Cardiac muscle cell (in vitro differentiated cells and primary cell): ENCODE measurements at regions not wholly inside any gene's neighbourhood (a gene's known extent, or its start where the extent isn't known, plus 50 kb on each side); places are given as distances from the start of the nearest gene placed in this dataset.

Experiments
- DNase-seq, 2 donors: peaks; one replicate each; pipeline versions ENCODE4 v3.0.0 to v3.0.0-alpha.2; 2010 to 2017; ENCODE audit warnings: low read depth in 1 of 2, low spot score in 1 of 2
- H3K27ac ChIP-seq: fragments of 200-600 bp; sonication (generic); 2 replicates; pipeline ENCODE4 v1.5.1; 2016
- H3K27me3 ChIP-seq: fragments of 200-600 bp; sonication (generic); 2 replicates; pipeline ENCODE4 v1.6.0; 2016; ENCODE audit warnings: control low read depth
- H3K36me3 ChIP-seq: fragments of 200-600 bp; sonication (generic); 2 replicates; pipeline ENCODE4 v1.5.1; 2016; ENCODE audit warnings: control low read depth
- H3K4me1 ChIP-seq: fragments of 200-600 bp; sonication (generic); 2 replicates; pipeline ENCODE4 v1.8.1; 2017; ENCODE audit warnings: low read depth, mild to moderate bottlenecking, mixed run types
- H3K4me3 ChIP-seq: fragments of 200-600 bp; sonication (generic); 2 replicates; pipeline ENCODE4 v1.5.1; 2016; ENCODE audit warnings: mild to moderate bottlenecking
- H3K9me3 ChIP-seq: fragments of 200-600 bp; sonication (generic); 2 replicates; pipeline ENCODE4 v1.5.1; 2017; ENCODE audit warnings: low read depth, mild to moderate bottlenecking, control low read depth
- TF ChIP-seq, protein P1 (sequence below): IDR thresholded peaks from 2 replicates; pipeline ENCODE4 v1.5.1; 2012; ENCODE audit warnings: low read depth, mild to moderate bottlenecking, low read length

DNA sequence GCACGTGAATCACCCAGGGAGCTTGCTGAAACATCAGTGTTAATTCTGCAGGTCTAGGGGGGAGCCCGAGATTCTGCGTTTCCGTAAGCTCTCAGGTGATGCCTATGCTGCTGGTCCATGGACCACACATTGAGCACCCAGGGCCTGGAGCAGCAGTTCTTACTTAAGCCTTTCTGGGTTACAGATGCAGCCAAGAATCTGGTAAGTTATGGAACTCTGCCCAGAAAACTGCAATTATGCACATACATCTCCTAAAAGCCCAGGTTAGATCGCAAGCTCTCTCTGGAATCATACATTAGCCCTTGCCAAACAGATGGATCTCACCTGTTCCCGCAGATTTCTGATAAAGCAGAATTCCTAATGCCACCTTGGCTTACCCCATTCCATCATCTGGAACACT is 265.9 kb upstream of the SALL1 start:
- H3K27ac ChIP-seq: no peak overlapping the region
- H3K4me3 ChIP-seq: no peak overlapping the region
- H3K27me3 ChIP-seq: no peaks in the 10 kb centered on the region
- TF ChIP-seq, protein P1, sequence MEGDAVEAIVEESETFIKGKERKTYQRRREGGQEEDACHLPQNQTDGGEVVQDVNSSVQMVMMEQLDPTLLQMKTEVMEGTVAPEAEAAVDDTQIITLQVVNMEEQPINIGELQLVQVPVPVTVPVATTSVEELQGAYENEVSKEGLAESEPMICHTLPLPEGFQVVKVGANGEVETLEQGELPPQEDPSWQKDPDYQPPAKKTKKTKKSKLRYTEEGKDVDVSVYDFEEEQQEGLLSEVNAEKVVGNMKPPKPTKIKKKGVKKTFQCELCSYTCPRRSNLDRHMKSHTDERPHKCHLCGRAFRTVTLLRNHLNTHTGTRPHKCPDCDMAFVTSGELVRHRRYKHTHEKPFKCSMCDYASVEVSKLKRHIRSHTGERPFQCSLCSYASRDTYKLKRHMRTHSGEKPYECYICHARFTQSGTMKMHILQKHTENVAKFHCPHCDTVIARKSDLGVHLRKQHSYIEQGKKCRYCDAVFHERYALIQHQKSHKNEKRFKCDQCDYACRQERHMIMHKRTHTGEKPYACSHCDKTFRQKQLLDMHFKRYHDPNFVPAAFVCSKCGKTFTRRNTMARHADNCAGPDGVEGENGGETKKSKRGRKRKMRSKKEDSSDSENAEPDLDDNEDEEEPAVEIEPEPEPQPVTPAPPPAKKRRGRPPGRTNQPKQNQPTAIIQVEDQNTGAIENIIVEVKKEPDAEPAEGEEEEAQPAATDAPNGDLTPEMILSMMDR: no peak
- H3K36me3 ChIP-seq: no peaks in the 10 kb centered on the region
- DNase-seq: peak in 1 of 2 donors; percentile 53
- peaks cover 5% of the 10 kb centered on the region for H3K4me1 ChIP-seq
- no peaks in the 10 kb centered on the region for H3K9me3 ChIP-seq

- Histone ChIP-seq H3K9me3 (no peaks in the 10 kb centered on the region), H3K27me3 (no peaks in the 10 kb centered on the region), H3K27ac (no peak overlapping the region), H3K4me3 (no peak overlapping the region), H3K36me3 (no peaks in the 10 kb centered on the region), H3K4me1 (no peaks in the 10 kb centered on the region)
- no peak for DNase-seq
- TF ChIP-seq, protein P1: no peak
Measured at GRCh38 chr16:51410125-51410524, 259.1 kb upstream of the SALL1 start.

GRCh38 chr16:51409001-51409675 is 258.1 kb upstream of the SALL1 start:
- H3K4me3 ChIP-seq: no peak overlapping the region
- no peaks in the 10 kb centered on the region for H3K4me1 ChIP-seq
- H3K9me3 ChIP-seq: no peaks in the 10 kb centered on the region
- TF ChIP-seq, protein P1: no peak
- H3K27ac ChIP-seq: no peak overlapping the region
- no peaks in the 10 kb centered on the region for H3K27me3 ChIP-seq
- peak in 1 of 2 donors; percentile 48 for DNase-seq
- no peaks in the 10 kb centered on the region for H3K36me3 ChIP-seq

DNA sequence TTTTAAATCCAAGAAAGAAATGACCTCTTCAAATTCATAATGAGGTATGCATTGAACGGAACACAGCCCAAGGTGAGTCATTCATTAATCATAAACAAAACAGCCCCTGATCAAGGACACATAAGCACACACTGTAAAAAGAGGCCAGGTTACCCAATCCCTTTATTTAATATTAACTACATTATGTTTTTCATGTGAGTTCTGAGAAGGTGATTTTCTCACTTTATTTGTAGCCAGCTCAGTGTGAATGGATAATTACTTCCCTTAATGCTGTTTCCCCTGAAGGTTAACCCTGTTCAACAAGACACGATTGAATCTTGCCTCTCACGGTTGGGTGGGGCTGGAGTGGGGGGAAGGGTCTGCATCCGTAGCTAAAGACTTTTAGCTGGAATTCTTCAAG is 257.3 kb upstream of the SALL1 start:
- no peaks in the 10 kb centered on the region for H3K4me1 ChIP-seq
- no peak overlapping the region for H3K27ac ChIP-seq
- no peaks in the 10 kb centered on the region for H3K9me3 ChIP-seq
- no peak for DNase-seq
- no peak overlapping the region for H3K4me3 ChIP-seq
- TF ChIP-seq, protein P1: no peak
- no peaks in the 10 kb centered on the region for H3K27me3 ChIP-seq
- H3K36me3 ChIP-seq: no peaks in the 10 kb centered on the region

DNA sequence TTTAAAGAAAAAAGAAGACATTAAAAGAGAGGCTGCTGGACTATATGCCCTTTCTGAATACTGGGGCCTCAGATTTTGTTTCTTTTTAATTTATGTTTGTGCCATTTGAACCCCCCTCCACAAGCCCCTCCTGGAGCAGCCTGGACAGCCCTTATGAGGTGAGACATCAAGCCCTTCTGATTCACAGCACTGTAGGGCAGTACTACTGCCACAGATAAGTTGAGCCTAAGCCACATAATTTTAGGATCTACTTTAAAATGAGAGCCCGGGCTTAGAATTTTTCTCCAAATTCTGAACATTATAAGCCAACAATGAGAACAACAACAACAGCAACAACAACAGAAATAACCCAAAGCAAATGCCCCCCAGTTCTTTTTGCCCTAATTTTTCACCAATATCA is 256.9 kb upstream of the SALL1 start:
- Histone ChIP-seq H3K9me3 (no peaks in the 10 kb centered on the region), H3K4me1 (no peaks in the 10 kb centered on the region), H3K4me3 (no peak overlapping the region), H3K27me3 (no peaks in the 10 kb centered on the region), H3K27ac (no peak overlapping the region), H3K36me3 (no peaks in the 10 kb centered on the region)
- TF ChIP-seq, protein P1: no peak
- no peak for DNase-seq
